Occipital lobe (tissue), 1 donor: ENCODE measurements at regions not wholly inside any gene's neighbourhood (a gene's known extent, or its start where the extent isn't known, plus 50 kb on each side); places are given as distances from the start of the nearest gene placed in this dataset.
"Not testable (repeated sequence)": the region's sequence is repeated elsewhere in the genome, so short reads cannot be mapped to it uniquely, and the experiment has no call there.

ENCODE experiments used
- DNase-seq: peaks from one replicate; lab custom pipeline; 2025; lab: John Stamatoyannopoulos, UW

- no peak for DNase-seq
These were observed 281.4 kb upstream of the KCNH7 start for GRCh38 chr2:163119966-163120365.

GRCh38 chr2:163086940-163087339 is 248.4 kb upstream of the KCNH7 start:
- no peak for DNase-seq

GRCh38 chr2:163085366-163086024 is 246.9 kb upstream of the KCNH7 start:
- not testable (repeated sequence) for DNase-seq

GRCh38 chr2:163081754-163082153 is 243.2 kb upstream of the KCNH7 start:
- DNase-seq, result no peak

GRCh38 chr2:163077241-163077640 is 238.7 kb upstream of the KCNH7 start:
- DNase-seq, result no peak

- no peak for DNase-seq
These were observed 227.5 kb upstream of the KCNH7 start for GRCh38 chr2:163066085-163066484.

- no peak for DNase-seq
These were observed 224.0 kb upstream of the KCNH7 start for GRCh38 chr2:163062524-163062923.

- DNase-seq, result no peak
These were observed 208.0 kb upstream of the KCNH7 start for GRCh38 chr2:163046615-163047014.

- no peak for DNase-seq
These were observed 207.3 kb upstream of the KCNH7 start for GRCh38 chr2:163045830-163046229.

- DNase-seq, result no peak
These were observed 205.5 kb upstream of the KCNH7 start for GRCh38 chr2:163044114-163044513.

- DNase-seq, result no peak
These were observed 204.6 kb upstream of the KCNH7 start for GRCh38 chr2:163043201-163043600.

GRCh38 chr2:163039266-163039665 is 200.7 kb upstream of the KCNH7 start:
- DNase-seq, result no peak

GRCh38 chr2:163028807-163029206 is 190.2 kb upstream of the KCNH7 start:
- no peak for DNase-seq

GRCh38 chr2:163026136-163026775 is 187.7 kb upstream of the KCNH7 start:
- DNase-seq, result not testable (repeated sequence)

- not testable (repeated sequence) for DNase-seq
These were observed 178.3 kb upstream of the KCNH7 start for GRCh38 chr2:163016882-163017281.

GRCh38 chr2:163011000-163011399 is 172.4 kb upstream of the KCNH7 start:
- DNase-seq, result no peak

- DNase-seq, result no peak
These were observed 170.1 kb upstream of the KCNH7 start for GRCh38 chr2:163008642-163009041.

- DNase-seq, result no peak
These were observed 156.2 kb upstream of the KCNH7 start for GRCh38 chr2:162994718-162995117.

GRCh38 chr2:162992828-162993227 is 154.3 kb upstream of the KCNH7 start:
- no peak for DNase-seq

- DNase-seq, result no peak
These were observed 150.9 kb upstream of the KCNH7 start for GRCh38 chr2:162989507-162989906.

GRCh38 chr2:162974771-162975170 is 136.2 kb upstream of the KCNH7 start:
- DNase-seq, result no peak

GRCh38 chr2:162972383-162972782 is 133.8 kb upstream of the KCNH7 start:
- no peak for DNase-seq

- no peak for DNase-seq
These were observed 129.7 kb upstream of the KCNH7 start for GRCh38 chr2:162968306-162968705.
